ENCODE measurements at regions not wholly inside any gene's neighbourhood (a gene's known extent, or its start where the extent isn't known, plus 50 kb on each side); places are given as distances from the start of the nearest gene placed in this dataset.

GRCh38 chr5:120985526-120985925 is 521.4 kb downstream of the PRR16 start:
- no peak overlapping the region for H3K27ac Mint-ChIP-seq
- H3K4me3 Mint-ChIP-seq: no peak overlapping the region
- no peak for ATAC-seq
- H3K27me3 Mint-ChIP-seq: no peaks in the 10 kb centered on the region
- no peaks in the 10 kb centered on the region for H3K36me3 Mint-ChIP-seq
- H3K9me3 Mint-ChIP-seq: no peaks in the 10 kb centered on the region
- no peaks in the 10 kb centered on the region for H3K4me1 Mint-ChIP-seq

GRCh38 chr5:120988491-120988890 is 524.4 kb downstream of the PRR16 start:
- no peak overlapping the region for H3K4me3 Mint-ChIP-seq
- H3K4me1 Mint-ChIP-seq: no peaks in the 10 kb centered on the region
- no peak for ATAC-seq
- no peaks in the 10 kb centered on the region for H3K27me3 Mint-ChIP-seq
- peaks cover 4% of the 10 kb centered on the region for H3K9me3 Mint-ChIP-seq
- no peaks in the 10 kb centered on the region for H3K36me3 Mint-ChIP-seq
- H3K27ac Mint-ChIP-seq: no peak overlapping the region

- H3K27ac Mint-ChIP-seq: no peak overlapping the region
- H3K36me3 Mint-ChIP-seq: no peaks in the 10 kb centered on the region
- H3K9me3 Mint-ChIP-seq: peaks cover 4% of the 10 kb centered on the region
- no peaks in the 10 kb centered on the region for H3K4me1 Mint-ChIP-seq
- H3K4me3 Mint-ChIP-seq: no peak overlapping the region
- no peaks in the 10 kb centered on the region for H3K27me3 Mint-ChIP-seq
- no peak for ATAC-seq
Observed at GRCh38 chr5:120988941-120989340, 524.8 kb downstream of the PRR16 start.

- Mint-ChIP-seq H3K27me3 (no peaks in the 10 kb centered on the region), H3K4me1 (no peaks in the 10 kb centered on the region), H3K9me3 (peaks cover 4% of the 10 kb centered on the region), H3K4me3 (no peak overlapping the region), H3K27ac (no peak overlapping the region), H3K36me3 (no peaks in the 10 kb centered on the region)
- ATAC-seq: no peak
Observed at GRCh38 chr5:120991569-120991968, 527.5 kb downstream of the PRR16 start.

GRCh38 chr5:120994112-120994511 is 530.0 kb downstream of the PRR16 start:
- Mint-ChIP-seq H3K27me3 (no peaks in the 10 kb centered on the region), H3K9me3 (peaks cover 4% of the 10 kb centered on the region), H3K27ac (no peak overlapping the region), H3K4me3 (no peak overlapping the region), H3K4me1 (no peaks in the 10 kb centered on the region), H3K36me3 (no peaks in the 10 kb centered on the region)
- no peak for ATAC-seq

GRCh38 chr5:120999550-120999949 is 535.5 kb downstream of the PRR16 start:
- no peaks in the 10 kb centered on the region for H3K27me3 Mint-ChIP-seq

GRCh38 chr5:121006217-121006616 is 542.1 kb downstream of the PRR16 start:
- Mint-ChIP-seq H3K4me1 (no peaks in the 10 kb centered on the region), H3K4me3 (no peak overlapping the region), H3K27me3 (no peaks in the 10 kb centered on the region), H3K36me3 (no peaks in the 10 kb centered on the region), H3K27ac (no peak overlapping the region), H3K9me3 (no peaks in the 10 kb centered on the region)
- no peak for ATAC-seq

More at GRCh38 chr5:120999550-120999949, 535.5 kb downstream of the PRR16 start:
- ATAC-seq: no peak
- H3K4me1 Mint-ChIP-seq: no peaks in the 10 kb centered on the region
- H3K4me3 Mint-ChIP-seq: no peak overlapping the region
- no peaks in the 10 kb centered on the region for H3K36me3 Mint-ChIP-seq
- H3K27ac Mint-ChIP-seq: no peak overlapping the region
- no peaks in the 10 kb centered on the region for H3K9me3 Mint-ChIP-seq

- Mint-ChIP-seq H3K9me3 (no peaks in the 10 kb centered on the region), H3K27ac (no peak overlapping the region), H3K4me1 (no peaks in the 10 kb centered on the region), H3K4me3 (no peak overlapping the region), H3K27me3 (no peaks in the 10 kb centered on the region), H3K36me3 (no peaks in the 10 kb centered on the region)
- no peak for ATAC-seq
Observed at GRCh38 chr5:121008041-121008440, 543.9 kb downstream of the PRR16 start.

- Mint-ChIP-seq H3K4me3 (no peak overlapping the region), H3K27ac (no peak overlapping the region), H3K4me1 (no peaks in the 10 kb centered on the region), H3K27me3 (no peaks in the 10 kb centered on the region), H3K36me3 (no peaks in the 10 kb centered on the region), H3K9me3 (no peaks in the 10 kb centered on the region)
- no peak for ATAC-seq
Observed at GRCh38 chr5:121009058-121009457, 545.0 kb downstream of the PRR16 start.

GRCh38 chr5:121018004-121018403 is 553.9 kb downstream of the PRR16 start:
- H3K27ac Mint-ChIP-seq: no peak overlapping the region
- no peak overlapping the region for H3K4me3 Mint-ChIP-seq
- H3K4me1 Mint-ChIP-seq: no peaks in the 10 kb centered on the region
- H3K9me3 Mint-ChIP-seq: peaks cover 2% of the 10 kb centered on the region
- no peaks in the 10 kb centered on the region for H3K36me3 Mint-ChIP-seq
- no peak for ATAC-seq
- no peaks in the 10 kb centered on the region for H3K27me3 Mint-ChIP-seq

GRCh38 chr5:121019106-121019505 is 555.0 kb downstream of the PRR16 start:
- H3K36me3 Mint-ChIP-seq: no peaks in the 10 kb centered on the region
- H3K9me3 Mint-ChIP-seq: peaks cover 2% of the 10 kb centered on the region
- H3K27ac Mint-ChIP-seq: no peak overlapping the region
- no peak for ATAC-seq
- H3K4me3 Mint-ChIP-seq: no peak overlapping the region
- no peaks in the 10 kb centered on the region for H3K4me1 Mint-ChIP-seq
- no peaks in the 10 kb centered on the region for H3K27me3 Mint-ChIP-seq

GRCh38 chr5:121019734-121020133 is 555.6 kb downstream of the PRR16 start:
- peaks cover 2% of the 10 kb centered on the region for H3K9me3 Mint-ChIP-seq
- no peaks in the 10 kb centered on the region for H3K27me3 Mint-ChIP-seq
- H3K4me3 Mint-ChIP-seq: no peak overlapping the region
- no peak overlapping the region for H3K27ac Mint-ChIP-seq
- ATAC-seq: no peak
- no peaks in the 10 kb centered on the region for H3K4me1 Mint-ChIP-seq
- no peaks in the 10 kb centered on the region for H3K36me3 Mint-ChIP-seq

- no peak overlapping the region for H3K27ac Mint-ChIP-seq
- peaks cover under 1% of the 10 kb centered on the region for H3K9me3 Mint-ChIP-seq
- no peaks in the 10 kb centered on the region for H3K36me3 Mint-ChIP-seq
- no peak overlapping the region for H3K4me3 Mint-ChIP-seq
- no peak for ATAC-seq
- no peaks in the 10 kb centered on the region for H3K27me3 Mint-ChIP-seq
- no peaks in the 10 kb centered on the region for H3K4me1 Mint-ChIP-seq
Observed at GRCh38 chr5:121021681-121022080, 557.6 kb downstream of the PRR16 start.

GRCh38 chr5:121024416-121025311 is 560.6 kb downstream of the PRR16 start:
- Mint-ChIP-seq H3K9me3 (no peaks in the 10 kb centered on the region), H3K36me3 (no peaks in the 10 kb centered on the region), H3K4me3 (no peak overlapping the region), H3K27ac (no peak overlapping the region), H3K27me3 (no peaks in the 10 kb centered on the region), H3K4me1 (no peaks in the 10 kb centered on the region)
- no peak for ATAC-seq

GRCh38 chr5:121025671-121026070 is 561.6 kb downstream of the PRR16 start:
- Mint-ChIP-seq H3K27me3 (no peaks in the 10 kb centered on the region), H3K27ac (no peak overlapping the region), H3K36me3 (no peaks in the 10 kb centered on the region), H3K4me3 (no peak overlapping the region), H3K9me3 (no peaks in the 10 kb centered on the region), H3K4me1 (no peaks in the 10 kb centered on the region)
- no peak for ATAC-seq

- H3K4me3 Mint-ChIP-seq: no peak overlapping the region
- no peaks in the 10 kb centered on the region for H3K9me3 Mint-ChIP-seq
- no peaks in the 10 kb centered on the region for H3K27me3 Mint-ChIP-seq
- no peaks in the 10 kb centered on the region for H3K36me3 Mint-ChIP-seq
- ATAC-seq: no peak
- no peaks in the 10 kb centered on the region for H3K4me1 Mint-ChIP-seq
- H3K27ac Mint-ChIP-seq: no peak overlapping the region
Observed at GRCh38 chr5:121027636-121028035, 563.5 kb downstream of the PRR16 start.
